HepG2 (cell line): ENCODE measurements at regions not wholly inside any gene's neighbourhood (a gene's known extent, or its start where the extent isn't known, plus 50 kb on each side); places are given as distances from the start of the nearest gene placed in this dataset.

ENCODE experiments used
- ATAC-seq: fragments of 200-7000 bp; cut with Tn5 transposase; 3 replicates; pipeline ENCODE4 v1.9.1; 2020; ENCODE audit warnings: mild to moderate bottlenecking, moderate library complexity
- BruUV-seq: library from RNA; stranded (reverse); fragments of 400-500 nt; replicated peaks from 2 replicates; lab custom pipeline; 2021; lab: Mats Ljungman, UMichigan
- CTCF ChIA-PET: fragments of 300-600 bp; formaldehyde crosslinking; extraction: SDS; loops from one replicate; lab custom pipeline; 2021; ENCODE audit warnings: low total read pairs, inconsistent platforms, low intra/inter-chr PET ratio; lab: Yijun Ruan, JAX
- POLR2A ChIA-PET: fragments of 350-600 bp; sonication (Branson Sonifier 250); formaldehyde crosslinking; loops from one replicate; lab custom pipeline; 2020; ENCODE audit warnings: antibody characterized with exemption, inconsistent platforms; lab: Yijun Ruan, JAX
- DNase-seq: peaks from one replicate; pipeline ENCODE4 v3.0.0-alpha.2; 2015; ENCODE audit warnings: low spot score
- FAIRE-seq: peaks from 3 replicates; lab custom pipeline; 2011; peaks lifted over from hg19 to GRCh38; lab: Jason Lieb, UNC
- H2AFZ ChIP-seq: one replicate; pipeline ENCODE4 v1.6.1; 2011; ENCODE audit warnings: low read length, inconsistent platforms
- H3K27ac ChIP-seq: fragments of 300-600 bp; 3 replicates; pipeline ENCODE4 v1.8.0; 2011; ENCODE audit warnings: mixed run types, mild to moderate bottlenecking, mixed read lengths, low read length, inconsistent platforms; ENCODE audit not compliant: insufficient read depth; ENCODE audit errors: extremely low read length
- H3K27me3 ChIP-seq, 2 experiments: fragments of 200-600 bp in 1 of 2; 2 replicates in 1 of 2; 3 replicates in 1 of 2; pipeline versions ENCODE4 v1.6.0 to v1.8.0; 2011; ENCODE audit warnings: low read length in 2 of 2, mild to moderate bottlenecking in 2 of 2, moderate library complexity in 2 of 2, inconsistent platforms in 1 of 2; ENCODE audit not compliant: insufficient read depth in 2 of 2, control insufficient read depth in 1 of 2
- H3K36me3 ChIP-seq, 2 experiments: fragments of 200-600 bp in 1 of 2; replicated peaks in 1 of 2; 2 replicates in 1 of 2; 3 replicates in 1 of 2; pipeline versions ENCODE4 v1.5.1 to v1.8.0; 2011; ENCODE audit warnings: low read length in 2 of 2, inconsistent platforms in 1 of 2; ENCODE audit not compliant: insufficient read depth in 2 of 2, control insufficient read depth in 1 of 2
- H3K4me1 ChIP-seq: 2 replicates; pipeline ENCODE4 v1.5.1; 2012; ENCODE audit warnings: low read length, inconsistent platforms; ENCODE audit not compliant: insufficient read depth
- H3K4me2 ChIP-seq: 2 replicates; pipeline ENCODE4 v1.6.0; 2011; ENCODE audit warnings: low read depth, low read length, inconsistent platforms
- H3K4me3 ChIP-seq, 3 experiments: fragments of 200-600 bp in 1 of 3; sonication (generic), shearing (Covaris generic) in 1 of 3; replicated peaks in 1 of 3; 2 replicates each; pipeline ENCODE4 v1.5.1; 2011 to 2016; ENCODE audit warnings: low read length in 3 of 3, inconsistent platforms in 2 of 3, low read depth in 2 of 3, mild to moderate bottlenecking in 2 of 3, control low read depth in 1 of 3, mixed read lengths in 1 of 3; ENCODE audit not compliant: insufficient read depth in 1 of 3
- H3K79me2 ChIP-seq: one replicate; pipeline ENCODE4 v1.6.1; 2011; ENCODE audit warnings: low read length, inconsistent platforms; ENCODE audit not compliant: insufficient read depth
- H3K9ac ChIP-seq: 2 replicates; pipeline ENCODE4 v1.6.0; 2011; ENCODE audit warnings: mild to moderate bottlenecking, low read depth, low read length, inconsistent platforms; ENCODE audit not compliant: insufficient read depth
- H3K9me3 ChIP-seq: 2 replicates; pipeline ENCODE4 v1.5.1; 2012; ENCODE audit warnings: mild to moderate bottlenecking, low read length
- H4K20me1 ChIP-seq: 2 replicates; pipeline ENCODE4 v1.6.0; 2011; ENCODE audit warnings: inconsistent platforms, mild to moderate bottlenecking, low read length, moderate library complexity; ENCODE audit not compliant: insufficient read depth
- AKNA ChIP-seq: sonication (generic); formaldehyde crosslinking; IDR thresholded peaks from 2 replicates; pipeline ENCODE4 v1.4.0; 2020; ENCODE audit warnings: missing genetic modification reagents, borderline replicate concordance
- ELK4 ChIP-seq: sonication (generic); formaldehyde crosslinking; IDR thresholded peaks from 2 replicates; pipeline ENCODE4 v1.9.0; 2021; ENCODE audit warnings: missing genetic modification reagents, borderline replicate concordance
- MLX ChIP-seq: IDR thresholded peaks from 2 replicates; pipeline ENCODE4 v1.6.1; 2016
- MTA3 ChIP-seq: sonication (generic); formaldehyde crosslinking; IDR thresholded peaks from 2 replicates; pipeline ENCODE4 v1.4.0; 2020; ENCODE audit warnings: missing genetic modification reagents
- RARG ChIP-seq: sonication (generic); formaldehyde crosslinking; IDR thresholded peaks from 2 replicates; pipeline ENCODE4 v1.4.0; 2020; ENCODE audit warnings: low read depth, mild to moderate bottlenecking, missing genetic modification reagents
- TEAD2 ChIP-seq: sonication (generic); formaldehyde crosslinking; IDR thresholded peaks from 2 replicates; pipeline ENCODE4 v1.9.0; 2021; ENCODE audit warnings: missing genetic modification reagents
- ZNF30 ChIP-seq: sonication (generic); formaldehyde crosslinking; IDR thresholded peaks from 2 replicates; pipeline ENCODE4 v1.5.0; 2020; ENCODE audit warnings: mild to moderate bottlenecking, missing genetic modification reagents
- ZNF501 ChIP-seq: sonication (generic); formaldehyde crosslinking; IDR thresholded peaks from 2 replicates; pipeline ENCODE4 v1.5.1; 2020; ENCODE audit warnings: mild to moderate bottlenecking, moderate library complexity, missing genetic modification reagents
- ZNF550 ChIP-seq: sonication (generic); formaldehyde crosslinking; IDR thresholded peaks from 2 replicates; pipeline ENCODE4 v1.4.0; 2020; ENCODE audit warnings: mild to moderate bottlenecking, missing genetic modification reagents, borderline replicate concordance
- ZNF776 ChIP-seq: sonication (generic); formaldehyde crosslinking; IDR thresholded peaks from 2 replicates; pipeline ENCODE4 v1.4.0; 2020; ENCODE audit warnings: mild to moderate bottlenecking, missing genetic modification reagents
- ZSCAN31 ChIP-seq: sonication (generic); formaldehyde crosslinking; IDR thresholded peaks from 2 replicates; pipeline ENCODE4 v1.5.0; 2020; ENCODE audit warnings: low read depth, mild to moderate bottlenecking, missing genetic modification reagents
- WGBS: methylation state at CpG from one replicate; pipeline ENCODE4 v1.1.6; 2017; ENCODE audit warnings: low lambda C conversion rate; 5-methylcytosine and 5-hydroxymethylcytosine counted together
- in situ Hi-C: cut with HindIII; loops from 2 replicates; pipeline ENCODE4 v1.10.0; 2017; ENCODE audit warnings: low pct_unique_long_range_greater_than_20kb; ENCODE audit not compliant: extremely low pct_ligation_motif_present
- intact Hi-C: fragments of 100-400 bp; cut with micrococcal nuclease; formaldehyde crosslinking; loops from one replicate; pipeline ENCODE4 v1.10.0; 2022; ENCODE audit not compliant: unreplicated experiment

- Histone ChIP-seq H3K79me2 (no peaks in the 10 kb centered on the region), H3K4me2 (no peak overlapping the region), H3K4me3 (no peak overlapping the region), H4K20me1 (no peaks in the 10 kb centered on the region), H3K27ac (no peak overlapping the region), H3K9ac (no peak overlapping the region), H3K36me3 (no peaks in the 10 kb centered on the region), H3K27me3 (peaks cover 4 to 15% of the 10 kb centered on the region in 2 experiments; a peak in 2 of 5 replicates), H3K4me1 (no peaks in the 10 kb centered on the region), H3K9me3 (no peaks in the 10 kb centered on the region), H2AFZ (no peak overlapping the region)
- ATAC-seq (no peak), FAIRE-seq (no peak), DNase-seq (no peak)
- WGBS, result 83% methylated on average over 3 of the region's 3 CpGs
- TF ChIP-seq ZNF776 (CRISPR knock-in tag), result no peak
- TF ChIP-seq AKNA (CRISPR knock-in tag), result no peak
- CTCF ChIA-PET, result no interaction called here
- in situ Hi-C loops, result no loop called here
- POLR2A ChIA-PET, result no interaction called here
- BruUV-seq, result no TSS peak
- intact Hi-C loops, result no loop called here
Observed at GRCh38 chr2:62431512-62431911, 74.5 kb downstream of the TMEM17 start.

GRCh38 chr2:62430146-62430545 is 75.8 kb downstream of the TMEM17 start:
- no peak overlapping the region for H2AFZ ChIP-seq
- H3K9me3 ChIP-seq, result no peaks in the 10 kb centered on the region
- H3K4me1 ChIP-seq, result no peaks in the 10 kb centered on the region
- no peak overlapping the region for H3K4me2 ChIP-seq
- FAIRE-seq (no peak), ATAC-seq (no peak), DNase-seq (no peak)
- H4K20me1 ChIP-seq, result no peaks in the 10 kb centered on the region
- intact Hi-C loops (no loop called here), in situ Hi-C loops (no loop called here)
- no TSS peak for BruUV-seq
- CTCF ChIA-PET, result no interaction called here
- H3K79me2 ChIP-seq, result no peaks in the 10 kb centered on the region
- no peaks in the 10 kb centered on the region for H3K36me3 ChIP-seq
- no peak overlapping the region for H3K9ac ChIP-seq
- no peak overlapping the region for H3K4me3 ChIP-seq
- peaks cover 1 to 15% of the 10 kb centered on the region in 2 experiments; a peak in 2 of 5 replicates for H3K27me3 ChIP-seq
- H3K27ac ChIP-seq, result no peak overlapping the region
- POLR2A ChIA-PET, result no interaction called here
- TF ChIP-seq MTA3 (CRISPR knock-in tag), result no peak
- TF ChIP-seq ELK4 (CRISPR knock-in tag), result no peak
- no peak for TF ChIP-seq ZSCAN31 (CRISPR knock-in tag)
- no peak for TF ChIP-seq RARG
- no peak for TF ChIP-seq ZNF501 (CRISPR knock-in tag)
- no peak for TF ChIP-seq MLX
- no peak for TF ChIP-seq ZNF30 (CRISPR knock-in tag)
- no peak for TF ChIP-seq ZNF550
- no peak for TF ChIP-seq TEAD2 (CRISPR knock-in tag)
